NCI-H748 (cell line): ENCODE measurements at regions not wholly inside any gene's neighbourhood (a gene's known extent, or its start where the extent isn't known, plus 50 kb on each side); places are given as distances from the start of the nearest gene placed in this dataset.
"Not testable (repeated sequence)": the region's sequence is repeated elsewhere in the genome, so short reads cannot be mapped to it uniquely, and the experiment has no call there.

ENCODE experiments used
- DNase-seq: peaks from one replicate; lab custom pipeline; 2025; ENCODE audit not compliant: unreplicated experiment; lab: John Stamatoyannopoulos, UW

DNA sequence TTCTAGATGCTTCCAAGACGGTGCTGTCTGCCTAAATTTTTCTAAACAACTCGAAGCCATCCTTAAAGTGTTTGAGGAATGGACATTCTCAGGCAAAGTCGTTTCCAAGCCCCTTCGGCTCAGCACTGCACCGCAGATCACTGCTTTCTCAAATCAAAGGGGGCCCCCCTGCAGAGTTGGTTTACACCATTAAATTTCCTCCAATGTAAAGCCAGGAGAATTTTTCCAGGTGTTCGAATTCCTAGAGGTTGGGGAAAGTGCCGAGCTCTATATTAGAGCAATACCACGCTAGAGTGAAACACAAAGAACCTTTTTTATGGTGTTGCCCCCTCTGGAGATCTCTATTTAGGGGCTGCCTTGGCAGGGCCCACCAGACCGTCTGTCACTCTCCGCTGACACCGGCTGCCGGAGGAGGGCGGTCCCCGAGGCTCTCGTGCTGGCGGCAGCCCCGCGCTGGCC, 277.9 kb upstream of the NR2F2 start:
- no peak for DNase-seq

- peak; percentile 91 for DNase-seq
Measured at GRCh38 chr15:96053031-96053780, 277.3 kb upstream of the NR2F2 start.

DNA sequence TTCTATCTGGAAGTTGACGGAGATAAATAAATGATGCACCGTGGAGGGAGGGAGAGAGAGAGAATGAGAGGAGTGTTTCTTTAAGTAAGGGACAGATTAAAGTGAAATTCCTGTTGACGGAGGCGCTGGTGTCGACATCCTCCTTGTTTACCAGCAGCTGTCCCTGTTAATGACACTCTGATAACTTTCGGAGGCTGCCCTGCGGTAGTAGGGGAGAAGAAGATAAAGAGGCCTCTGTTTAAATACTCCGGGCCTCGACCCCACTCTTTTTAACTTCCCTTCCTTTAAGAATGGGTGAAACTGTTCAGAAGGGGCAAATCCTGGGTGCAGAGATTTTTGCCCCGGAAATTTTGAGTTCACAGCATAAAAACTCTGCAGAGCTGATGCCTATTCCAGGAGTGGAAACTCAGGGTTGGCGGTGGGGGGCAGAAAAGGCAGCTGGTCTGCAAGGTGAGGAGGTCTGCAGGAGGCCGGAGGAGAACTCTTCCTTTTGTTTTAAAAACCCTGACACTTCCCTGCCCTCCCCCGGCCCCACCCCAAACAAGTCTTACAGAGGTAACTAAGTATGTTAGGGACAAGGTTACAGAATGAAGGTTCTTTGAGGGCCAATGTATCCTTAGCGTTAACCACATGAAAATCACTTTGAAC, 276.6 kb upstream of the NR2F2 start:
- DNase-seq = peak; percentile 42

- peak; percentile 1 for DNase-seq
Measured at GRCh38 chr15:96054621-96055020, 275.9 kb upstream of the NR2F2 start.

DNA sequence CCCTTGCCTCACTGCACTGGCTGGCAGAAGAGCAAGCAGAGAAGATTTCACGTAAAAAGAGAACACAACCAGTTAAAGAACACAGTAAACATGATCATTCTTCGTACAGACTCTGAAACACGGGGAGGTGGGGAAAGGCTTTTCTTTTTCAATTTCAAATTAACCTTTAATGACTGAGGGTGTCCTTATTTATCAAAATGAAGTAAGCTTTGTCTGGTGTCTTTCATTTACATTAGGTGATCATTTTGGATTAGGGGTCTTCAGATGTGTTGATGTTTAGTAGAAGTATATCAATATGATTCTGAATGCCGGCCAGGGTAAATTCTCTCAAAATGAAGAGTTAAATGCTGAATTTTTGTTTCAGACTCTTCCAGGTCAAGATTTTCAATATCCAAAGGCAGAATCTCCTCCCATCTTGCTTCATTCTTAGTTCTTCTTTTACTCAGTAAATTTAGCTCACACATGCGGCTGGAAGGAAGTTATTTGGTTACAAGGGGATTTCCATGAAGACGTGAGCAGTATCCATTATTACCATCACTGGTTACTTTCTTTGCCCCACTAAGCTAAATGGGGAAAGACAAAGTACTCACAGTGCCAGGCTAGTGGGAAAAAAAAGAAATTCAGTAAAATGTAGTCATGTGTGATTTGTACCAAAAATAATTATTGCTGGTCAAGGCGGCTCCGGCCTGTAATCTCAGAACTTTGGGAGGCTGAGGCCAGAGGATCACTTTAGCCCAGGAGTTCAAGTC, 272.2 kb upstream of the NR2F2 start:
- DNase-seq = no peak

- not testable (repeated sequence) for DNase-seq
Measured at GRCh38 chr15:96058852-96059103, 271.7 kb upstream of the NR2F2 start.

GRCh38 chr15:96060591-96060990, 269.9 kb upstream of the NR2F2 start:
- not testable (repeated sequence) for DNase-seq

- DNase-seq = no peak
Measured at GRCh38 chr15:96064351-96064756, 266.1 kb upstream of the NR2F2 start.

- DNase-seq = no peak
Measured at GRCh38 chr15:96066126-96066525, 264.4 kb upstream of the NR2F2 start.

DNA sequence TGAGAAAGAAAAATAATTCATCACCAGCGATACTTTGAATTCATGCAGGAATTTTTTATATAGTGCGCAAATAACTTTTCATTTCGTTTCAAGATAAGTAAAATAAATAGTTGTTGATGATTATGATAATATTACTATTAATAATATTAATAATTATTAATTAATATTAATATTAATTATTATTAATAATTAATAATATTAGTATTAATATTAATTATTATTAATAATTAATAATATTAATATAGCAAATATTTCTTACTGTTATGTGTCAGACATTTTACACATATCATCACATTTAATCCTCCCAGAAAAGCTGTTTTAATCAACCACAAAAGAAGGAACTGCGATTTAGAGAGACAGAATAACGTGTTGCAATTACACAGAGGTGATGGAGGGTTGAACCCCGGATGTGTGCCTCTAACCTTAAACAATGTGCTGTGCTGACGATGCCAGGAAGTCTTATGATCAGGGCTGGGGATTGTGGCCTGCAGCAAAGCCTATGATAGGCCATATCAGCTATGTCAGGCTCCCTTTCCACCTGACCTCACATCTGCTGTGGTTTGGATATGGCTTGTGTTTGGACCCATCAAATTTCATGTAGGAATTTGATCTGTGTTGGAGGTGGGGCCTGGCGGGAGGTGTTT, 263.5 kb upstream of the NR2F2 start:
- no peak for DNase-seq

- no peak for DNase-seq
Measured at GRCh38 chr15:96067677-96068076, 262.8 kb upstream of the NR2F2 start.

DNA sequence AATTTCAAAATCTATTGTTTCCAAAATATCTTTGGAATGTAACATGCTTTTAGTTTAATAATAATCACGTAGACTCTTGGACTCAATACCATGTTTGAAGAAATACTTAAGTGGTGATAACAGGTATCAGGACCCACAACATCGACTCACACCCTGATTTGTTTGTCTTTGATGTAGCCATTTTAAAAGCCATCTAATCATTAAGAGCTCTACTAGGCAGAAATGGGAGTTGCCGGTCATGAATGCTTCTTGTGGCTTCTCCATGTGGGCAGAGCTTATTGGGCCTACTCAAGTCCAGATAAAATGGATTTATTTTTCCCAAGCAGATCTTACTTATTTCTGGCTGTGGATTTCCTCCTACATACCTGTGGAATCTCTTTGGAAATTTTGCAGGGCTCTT, 261.6 kb upstream of the NR2F2 start:
- DNase-seq = no peak

GRCh38 chr15:96070636-96071035, 259.9 kb upstream of the NR2F2 start:
- DNase-seq = no peak

DNA sequence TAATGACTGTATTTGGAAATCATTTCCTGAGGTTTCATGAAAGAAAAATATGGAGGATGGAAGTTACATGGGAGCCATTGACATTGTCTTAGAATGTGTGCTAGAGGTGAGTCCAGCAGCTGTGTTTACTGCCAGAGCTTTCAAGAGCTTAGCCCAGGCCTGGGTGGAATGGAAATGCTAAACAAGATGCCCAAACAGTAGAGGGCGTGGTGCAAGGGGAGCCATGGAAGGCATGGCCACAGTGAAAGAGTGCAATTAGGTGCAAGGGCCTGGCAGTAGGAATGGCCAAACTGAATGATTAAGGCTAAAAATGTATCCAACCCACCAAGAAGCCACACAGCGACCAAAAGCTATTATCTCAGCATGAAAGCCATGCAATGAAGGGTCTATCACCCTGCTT, 257.7 kb upstream of the NR2F2 start:
- DNase-seq = no peak

DNA sequence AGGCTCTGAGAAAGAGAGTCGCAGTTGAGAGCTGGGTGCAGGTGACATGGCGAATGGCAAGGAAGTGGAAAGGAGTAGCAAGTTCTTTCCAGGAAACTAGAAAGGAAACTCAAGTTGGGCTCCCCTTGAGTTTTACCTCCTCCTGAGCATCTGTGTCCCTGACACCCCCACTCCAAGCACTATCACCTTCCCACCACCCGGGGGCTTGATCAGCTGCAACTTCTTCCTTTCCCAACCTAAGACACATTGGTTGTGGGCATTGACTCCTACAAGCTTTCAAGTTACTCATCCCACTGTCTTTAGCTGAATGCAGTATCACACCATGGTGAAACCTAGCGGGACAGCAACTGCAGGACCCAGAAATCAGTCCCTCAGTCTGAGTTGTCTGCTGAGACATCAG, 256.6 kb upstream of the NR2F2 start:
- DNase-seq = no peak

DNA sequence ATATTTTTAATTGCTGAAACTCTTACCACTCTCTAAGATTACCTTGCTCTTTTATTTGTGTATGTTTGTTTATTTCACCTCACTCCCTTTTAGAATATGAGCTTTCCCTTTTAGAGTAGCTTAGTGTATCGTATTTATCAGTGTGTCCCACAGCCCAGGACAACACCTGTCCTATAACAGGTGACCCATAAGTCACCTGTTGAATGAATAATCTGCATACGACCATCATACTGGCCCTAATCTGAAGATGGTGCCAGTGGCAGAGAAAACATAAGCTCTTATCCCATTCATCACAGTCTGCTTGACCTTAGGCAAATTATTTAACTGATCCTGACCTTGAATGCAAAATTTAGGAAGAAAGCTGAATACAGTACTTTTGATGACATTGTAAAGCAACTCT, 254.6 kb upstream of the NR2F2 start:
- DNase-seq = no peak

DNA sequence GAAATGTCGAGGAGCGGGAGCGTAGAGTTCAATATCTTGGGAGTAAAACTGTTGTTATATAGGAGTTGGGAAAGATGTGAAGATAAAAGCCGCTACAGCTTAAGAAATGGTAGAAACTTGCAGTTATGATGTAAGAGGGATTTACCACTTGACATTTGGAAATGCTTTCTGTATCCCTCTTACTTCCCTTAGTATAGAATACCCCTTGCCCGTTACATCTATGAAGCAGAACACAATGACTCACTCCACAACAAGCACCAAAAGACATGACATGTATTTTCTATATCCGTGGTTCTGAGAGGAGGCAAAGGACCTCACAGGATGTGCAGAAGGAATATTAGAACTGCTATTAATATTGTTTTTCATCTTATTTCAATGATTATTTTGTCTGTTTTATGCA, 254.2 kb upstream of the NR2F2 start:
- DNase-seq = no peak

DNA sequence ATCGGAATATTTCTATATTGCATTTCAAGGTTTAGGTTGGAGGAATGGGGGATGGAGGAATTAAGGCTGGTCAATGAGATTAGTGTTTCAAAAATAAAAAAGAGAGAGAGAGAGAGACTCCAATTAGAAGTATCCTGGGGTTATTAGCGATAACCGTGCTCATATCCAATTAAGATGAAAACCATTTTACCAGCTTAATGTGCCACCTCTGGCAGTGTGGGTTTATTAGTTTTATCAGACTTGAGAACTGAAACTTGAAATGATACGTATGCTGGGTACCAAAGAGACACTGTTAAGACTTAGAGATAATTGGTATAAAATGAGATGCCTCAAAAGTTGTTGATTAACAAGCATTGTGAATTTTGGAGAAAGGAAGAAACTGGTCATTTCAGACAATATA, 251.5 kb upstream of the NR2F2 start:
- DNase-seq = no peak

DNA sequence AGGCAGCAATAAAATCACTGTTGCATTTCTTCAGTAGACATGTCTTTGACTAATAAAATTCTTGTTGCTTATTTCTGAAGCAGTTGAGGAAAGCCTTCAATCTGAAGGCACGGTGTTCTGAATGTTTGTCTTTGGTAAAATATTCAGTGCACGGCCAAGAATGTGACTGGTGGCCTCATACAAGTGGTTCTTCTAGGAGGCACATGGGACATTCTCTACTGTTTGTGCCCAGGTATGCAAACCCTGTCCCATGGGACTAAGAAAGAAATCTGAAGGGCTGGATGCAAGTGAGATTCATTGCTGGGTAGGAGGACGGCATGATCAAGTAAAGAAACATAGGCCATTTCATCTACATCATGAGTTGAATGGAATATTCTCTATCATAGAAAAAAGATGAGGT, 250.6 kb upstream of the NR2F2 start:
- DNase-seq = no peak

GRCh38 chr15:96086164-96086563, 244.3 kb upstream of the NR2F2 start:
- no peak for DNase-seq

GRCh38 chr15:96087180-96087884, 243.2 kb upstream of the NR2F2 start:
- DNase-seq = no peak
